H1 (cell line): ENCODE measurements at regions not wholly inside any gene's neighbourhood (a gene's known extent, or its start where the extent isn't known, plus 50 kb on each side); places are given as distances from the start of the nearest gene placed in this dataset.

Experiments used
- CTCF ChIA-PET: fragments of 300-600 bp; sonication (Branson Sonifier 250); formaldehyde crosslinking; loops from one replicate; lab custom pipeline; 2021; ENCODE audit not compliant: partially characterized antibody; lab: Charles Lee
- POLR2A ChIA-PET: fragments of 300-600 bp; sonication (Branson Sonifier 250); formaldehyde crosslinking; loops from one replicate; lab custom pipeline; 2021; ENCODE audit warnings: inconsistent platforms; ENCODE audit not compliant: partially characterized antibody; lab: Charles Lee
- DNase-seq, 2 experiments: peaks; one replicate each; pipeline versions ENCODE4 v3.0.0 to v3.0.0-alpha.2; 2010 to 2022; ENCODE audit warnings: low spot score in 2 of 2, low read depth in 1 of 2, mixed read lengths in 1 of 2
- FAIRE-seq: peaks from 2 replicates; lab custom pipeline; 2011; peaks lifted over from hg19 to GRCh38; lab: Jason Lieb, UNC
- H2AFZ ChIP-seq: 2 replicates; pipeline ENCODE4 v1.8.1; 2012; ENCODE audit warnings: low read length, inconsistent platforms
- H2AK5ac ChIP-seq: 2 replicates; pipeline ENCODE4 v1.6.1; 2013; ENCODE audit warnings: low read depth, low read length
- H2BK120ac ChIP-seq: replicated peaks from 2 replicates; pipeline ENCODE3; 2013; ENCODE audit warnings: low read depth, low read length, inconsistent platforms
- H2BK12ac ChIP-seq: 2 replicates; pipeline ENCODE4 v1.6.1; 2013; ENCODE audit warnings: low read depth, low read length
- H2BK15ac ChIP-seq: 2 replicates; pipeline ENCODE4 v1.6.1; 2013; ENCODE audit warnings: low read length
- H2BK20ac ChIP-seq: 2 replicates; pipeline ENCODE4 v1.6.1; 2013; ENCODE audit warnings: low read length
- H2BK5ac ChIP-seq: 2 replicates; pipeline ENCODE4 v1.6.1; 2013; ENCODE audit warnings: low read depth, low read length
- H3K14ac ChIP-seq: 2 replicates; pipeline ENCODE4 v1.6.1; 2013; ENCODE audit warnings: inconsistent platforms; ENCODE audit not compliant: insufficient read length
- H3K18ac ChIP-seq: 2 replicates; pipeline ENCODE4 v1.6.1; 2013; ENCODE audit warnings: low read length; ENCODE audit errors: extremely low read depth
- H3K23ac ChIP-seq: 2 replicates; pipeline ENCODE4 v1.6.1; 2013; ENCODE audit warnings: inconsistent platforms; ENCODE audit not compliant: insufficient read length
- H3K23me2 ChIP-seq: 2 replicates; pipeline ENCODE4 v1.6.1; 2013; ENCODE audit warnings: low read depth, low read length
- H3K27ac ChIP-seq: 2 replicates; pipeline ENCODE4 v1.6.1; 2011; ENCODE audit warnings: low read depth, low read length, inconsistent platforms
- H3K27me3 ChIP-seq, 4 experiments: replicated peaks in 1 of 4; 1 replicate in 1 of 4; 2 replicates in 3 of 4; pipeline versions ENCODE4 v1.6.1 to v1.8.1; 2011 to 2013; ENCODE audit warnings: low read length in 3 of 4, mild to moderate bottlenecking in 3 of 4, inconsistent platforms in 2 of 4, mixed read lengths in 2 of 4, moderate library complexity in 1 of 4; ENCODE audit not compliant: control insufficient read depth in 3 of 4, insufficient read depth in 3 of 4; ENCODE audit errors: extremely low read depth in 1 of 4
- H3K36me3 ChIP-seq, 4 experiments: 2 replicates each; pipeline versions ENCODE4 v1.6.1 to v1.8.1; 2011 to 2013; ENCODE audit warnings: mild to moderate bottlenecking in 4 of 4, low read length in 3 of 4, moderate library complexity in 2 of 4, control low read depth in 1 of 4, inconsistent platforms in 1 of 4; ENCODE audit not compliant: insufficient read depth in 4 of 4, control insufficient read depth in 2 of 4
- H3K4ac ChIP-seq: replicated peaks from 2 replicates; pipeline ENCODE3; 2013; ENCODE audit warnings: low read length, low read depth, mixed read lengths, inconsistent platforms; ENCODE audit not compliant: insufficient read length
- H3K4me1 ChIP-seq, 4 experiments: replicated peaks in 1 of 4; 1 replicate in 1 of 4; 2 replicates in 3 of 4; pipeline versions ENCODE4 v1.6.1 to v1.8.1; 2011 to 2013; ENCODE audit warnings: low read length in 3 of 4, inconsistent platforms in 2 of 4, mixed read lengths in 1 of 4; ENCODE audit not compliant: insufficient read depth in 4 of 4, control insufficient read depth in 3 of 4
- H3K4me2 ChIP-seq, 2 experiments: 2 replicates each; pipeline versions ENCODE4 v1.6.1 to v1.8.1; 2011 to 2013; ENCODE audit warnings: low read depth in 2 of 2, low read length in 2 of 2, control low read depth in 1 of 2, inconsistent platforms in 1 of 2, mild to moderate bottlenecking in 1 of 2; ENCODE audit not compliant: insufficient read depth in 1 of 2
- H3K4me3 ChIP-seq, 4 experiments: fragments of 200-600, 300-600 bp in 1 of 4; sonication (generic), shearing (Covaris generic), sonication (Bioruptor Twin) in 1 of 4; 2 replicates each; pipeline versions ENCODE4 v1.5.1 to v1.8.1; 2011 to 2016; ENCODE audit warnings: low read length in 4 of 4, low read depth in 3 of 4, control low read depth in 2 of 4, inconsistent platforms in 2 of 4, mild to moderate bottlenecking in 2 of 4, mixed read lengths in 1 of 4, moderate library complexity in 1 of 4; ENCODE audit not compliant: insufficient read depth in 2 of 4; ENCODE audit errors: extremely low read depth in 1 of 4
- H3K56ac ChIP-seq: replicated peaks from 2 replicates; pipeline ENCODE3; 2013; ENCODE audit warnings: low read depth, mild to moderate bottlenecking, mixed read lengths, low read length, inconsistent platforms; ENCODE audit not compliant: insufficient read length
- H3K79me1 ChIP-seq: 2 replicates; pipeline ENCODE4 v1.6.1; 2013; ENCODE audit warnings: low read depth, low read length, control low read depth
- H3K79me2 ChIP-seq, 2 experiments: 2 replicates each; pipeline versions ENCODE4 v1.6.1 to v1.8.1; 2012 to 2013; ENCODE audit warnings: low read length in 2 of 2, mild to moderate bottlenecking in 2 of 2, inconsistent platforms in 1 of 2; ENCODE audit not compliant: insufficient read depth in 2 of 2, control insufficient read depth in 1 of 2
- H3K9ac ChIP-seq, 4 experiments: replicated peaks in 1 of 4; 1 replicate in 1 of 4; 2 replicates in 3 of 4; pipeline versions ENCODE4 v1.6.1 to v1.8.1; 2011 to 2013; ENCODE audit warnings: low read depth in 3 of 4, low read length in 3 of 4, control low read depth in 2 of 4, mild to moderate bottlenecking in 2 of 4, moderate library complexity in 2 of 4, inconsistent platforms in 1 of 4; ENCODE audit errors: extremely low read depth in 1 of 4
- H3K9me3 ChIP-seq, 2 experiments: 2 replicates each; pipeline versions ENCODE4 v1.6.1 to v1.8.1; 2012 to 2013; ENCODE audit warnings: mild to moderate bottlenecking in 2 of 2, moderate library complexity in 2 of 2, control low read depth in 1 of 2, inconsistent platforms in 1 of 2, low read depth in 1 of 2, low read length in 1 of 2, mixed read lengths in 1 of 2; ENCODE audit not compliant: insufficient read depth in 2 of 2
- H4K20me1 ChIP-seq, 2 experiments: replicated peaks in 1 of 2; 2 replicates each; pipeline versions ENCODE3 to v1.8.1; 2011 to 2013; ENCODE audit warnings: inconsistent platforms in 2 of 2, low read length in 2 of 2, mild to moderate bottlenecking in 1 of 2; ENCODE audit not compliant: insufficient read depth in 2 of 2, control insufficient read depth in 1 of 2
- H4K5ac ChIP-seq: 2 replicates; pipeline ENCODE4 v1.6.1; 2013; ENCODE audit warnings: low read length, low read depth, mixed read lengths, inconsistent platforms; ENCODE audit not compliant: insufficient read length
- H4K8ac ChIP-seq: 2 replicates; pipeline ENCODE4 v1.8.0; 2013; ENCODE audit warnings: mild to moderate bottlenecking, moderate library complexity, low read length, inconsistent platforms; ENCODE audit not compliant: insufficient read depth; ENCODE audit errors: extremely low read depth
- H4K91ac ChIP-seq: replicated peaks from 2 replicates; pipeline ENCODE3; 2013; ENCODE audit warnings: low read length, mixed read lengths, inconsistent platforms; ENCODE audit not compliant: insufficient read length
- BACH1 ChIP-seq: IDR thresholded peaks from 2 replicates; pipeline ENCODE4 v1.6.1; 2012; ENCODE audit warnings: low read length, improper control_type of control experiment
- KDM4A ChIP-seq: IDR thresholded peaks from one replicate; pipeline ENCODE4 v1.7.1; 2012; ENCODE audit warnings: low read depth, mild to moderate bottlenecking, moderate library complexity, low read length, inconsistent platforms; ENCODE audit not compliant: severe bottlenecking
- PHF8 ChIP-seq: fragments of 200-600 bp; sonication (generic); conservative IDR thresholded peaks from 2 replicates; pipeline ENCODE4 v1.7.1; 2012; ENCODE audit warnings: low read depth, mild to moderate bottlenecking, inconsistent platforms, low read length, moderate library complexity
- POU5F1 ChIP-seq: IDR thresholded peaks from 2 replicates; pipeline ENCODE4 v1.6.1; 2011; ENCODE audit warnings: low read depth, mild to moderate bottlenecking, low read length, moderate library complexity
- RFX5 ChIP-seq: IDR thresholded peaks from 2 replicates; pipeline ENCODE4 v1.6.1; 2011; ENCODE audit warnings: low read depth, low read length, improper control_type of control experiment, borderline replicate concordance
- RXRA ChIP-seq: IDR thresholded peaks from 2 replicates; pipeline ENCODE4 v1.6.1; 2011; ENCODE audit warnings: low read depth, mild to moderate bottlenecking, low read length, moderate library complexity; ENCODE audit not compliant: insufficient read depth
- SIN3A ChIP-seq, 2 experiments: IDR thresholded peaks in 1 of 2; conservative IDR thresholded peaks in 1 of 2; 2 replicates each; pipeline ENCODE4 v1.6.1; 2011 to 2012; ENCODE audit warnings: low read length in 2 of 2, improper control_type of control experiment in 1 of 2, low read depth in 1 of 2, mild to moderate bottlenecking in 1 of 2
- TAF7 ChIP-seq: optimal IDR thresholded peaks from 2 replicates; pipeline ENCODE3; 2011; ENCODE audit warnings: low read depth, mild to moderate bottlenecking, inconsistent platforms, low read length, moderate library complexity, borderline replicate concordance
- WGBS, 2 experiments: shearing (Covaris generic) in 1 of 2; methylation state at CpG; one replicate each; pipeline versions ENCODE4 v1.1.6 to v1.1.7; 2013 to 2015; ENCODE audit warnings: low lambda C conversion rate in 2 of 2, mixed read lengths in 2 of 2, inconsistent platforms in 1 of 2, low coverage in 1 of 2, missing lambda C conversion rate in 1 of 2; ENCODE audit not compliant: insufficient replicate concordance in 2 of 2, insufficient coverage in 1 of 2, insufficient read length in 1 of 2; ENCODE audit errors: extremely low coverage in 1 of 2, missing lambda C conversion rate in 1 of 2; 5-methylcytosine and 5-hydroxymethylcytosine counted together
- TF ChIP-seq, protein P1 (sequence below): IDR thresholded peaks from 2 replicates; pipeline ENCODE4 v1.6.1; 2011; ENCODE audit warnings: low read length, improper control_type of control experiment

DNA sequence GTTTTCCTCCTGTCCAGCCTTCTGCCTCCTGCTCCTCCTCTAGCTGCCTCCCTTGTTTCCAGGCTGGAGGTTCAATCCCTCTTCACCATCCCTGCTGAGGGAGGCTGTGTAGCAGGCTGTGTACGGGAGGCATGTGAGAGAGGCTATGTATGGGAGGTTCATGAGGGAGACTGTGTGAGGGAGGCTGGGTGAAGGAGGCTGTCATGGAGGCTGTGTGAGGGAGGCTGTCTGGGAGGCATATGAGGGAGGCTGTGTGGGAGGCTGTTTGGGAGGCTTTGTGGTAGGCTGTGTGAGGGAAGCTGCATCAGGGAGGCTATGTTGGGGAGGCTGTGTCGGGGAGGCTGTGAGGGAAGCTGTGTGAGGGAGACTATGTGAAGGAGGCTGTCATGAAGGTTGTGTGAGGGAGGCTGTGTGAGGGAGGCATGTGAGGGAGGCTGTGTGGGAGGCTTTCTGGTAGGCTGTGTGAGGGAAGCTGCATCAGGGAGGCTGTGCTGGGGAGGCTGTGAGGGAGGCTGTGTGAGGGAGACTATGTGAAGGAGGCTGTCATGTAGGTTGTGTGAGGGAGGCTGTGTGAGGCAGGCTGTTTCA is 123.7 kb upstream of the RNF32 start:
- no peak overlapping the region for H2BK120ac ChIP-seq
- H3K4me3 ChIP-seq: no peak overlapping the region
- no peak overlapping the region for H3K27ac ChIP-seq
- no peaks in the 10 kb centered on the region for H3K9me3 ChIP-seq
- no peak overlapping the region for H3K56ac ChIP-seq
- H4K5ac ChIP-seq: no peak overlapping the region
- no peak overlapping the region for H3K4me2 ChIP-seq
- POLR2A ChIA-PET: no interaction called here
- H2AFZ ChIP-seq: no peak overlapping the region
- H3K27me3 ChIP-seq: no peaks in the 10 kb centered on the region
- no peak overlapping the region for H3K9ac ChIP-seq
- H2BK15ac ChIP-seq: no peak overlapping the region
- TF ChIP-seq, protein P1, sequence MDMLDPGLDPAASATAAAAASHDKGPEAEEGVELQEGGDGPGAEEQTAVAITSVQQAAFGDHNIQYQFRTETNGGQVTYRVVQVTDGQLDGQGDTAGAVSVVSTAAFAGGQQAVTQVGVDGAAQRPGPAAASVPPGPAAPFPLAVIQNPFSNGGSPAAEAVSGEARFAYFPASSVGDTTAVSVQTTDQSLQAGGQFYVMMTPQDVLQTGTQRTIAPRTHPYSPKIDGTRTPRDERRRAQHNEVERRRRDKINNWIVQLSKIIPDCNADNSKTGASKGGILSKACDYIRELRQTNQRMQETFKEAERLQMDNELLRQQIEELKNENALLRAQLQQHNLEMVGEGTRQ: no peak
- TF ChIP-seq RXRA (no peak), SIN3A (conservative IDR thresholded peaks at IDR 0.05 in 1 of 2, IDR thresholded peaks at IDR 0.05 in 1 of 2; ENCODE audit: low read depth in 1 of 2, low read length in 2 of 2) (no peak), POU5F1 (no peak), PHF8 (no peak), TAF7 (no peak), RFX5 (no peak), BACH1 (no peak), KDM4A (no peak)
- H3K36me3 ChIP-seq: no peaks in the 10 kb centered on the region
- H4K8ac ChIP-seq: no peak overlapping the region
- no peak overlapping the region for H2BK20ac ChIP-seq
- no peak overlapping the region for H2BK12ac ChIP-seq
- H3K23ac ChIP-seq: no peak overlapping the region
- 86% methylated on average over 2 of the region's 2 CpGs; no CpG with 5 or more reads in 1 of the 2 experiments for WGBS, 2 experiments
- H3K79me2 ChIP-seq: no peaks in the 10 kb centered on the region
- no peak overlapping the region for H4K91ac ChIP-seq
- no peak overlapping the region for H3K14ac ChIP-seq
- DNase-seq (peak in 1 of 2 experiments; percentile 28), FAIRE-seq (no peak)
- no peaks in the 10 kb centered on the region for H3K79me1 ChIP-seq
- H3K18ac ChIP-seq: no peak overlapping the region
- H2AK5ac ChIP-seq: 0 out of 2 replicates have a peak overlapping the region, but pooled peaks have one; percentile 16
- CTCF ChIA-PET: interaction anchor here (0.9 kb wide), 1 partner anchor 102 kb away, joined by 3 read pairs; no protein-coding TSS in a partner anchor
- no peaks in the 10 kb centered on the region for H3K4me1 ChIP-seq
- no peak overlapping the region for H2BK5ac ChIP-seq
- no peaks in the 10 kb centered on the region for H4K20me1 ChIP-seq
- H3K23me2 ChIP-seq: peaks cover 4% of the 10 kb centered on the region; the same call in 1 of the 2 replicates
- H3K4ac ChIP-seq: no peak overlapping the region
